ENCODE measurements at regions not wholly inside any gene's neighbourhood (a gene's known extent, or its start where the extent isn't known, plus 50 kb on each side); places are given as distances from the start of the nearest gene placed in this dataset.

- H3K36me3 ChIP-seq (ENCODE audit: insufficient read depth, low read length, poor library complexity, severe bottlenecking): no peaks in the 10 kb centered on the region
- POLR2A ChIA-PET (ENCODE audit: low non-redundant PET): no interaction called here
- TF ChIP-seq, protein P1, sequence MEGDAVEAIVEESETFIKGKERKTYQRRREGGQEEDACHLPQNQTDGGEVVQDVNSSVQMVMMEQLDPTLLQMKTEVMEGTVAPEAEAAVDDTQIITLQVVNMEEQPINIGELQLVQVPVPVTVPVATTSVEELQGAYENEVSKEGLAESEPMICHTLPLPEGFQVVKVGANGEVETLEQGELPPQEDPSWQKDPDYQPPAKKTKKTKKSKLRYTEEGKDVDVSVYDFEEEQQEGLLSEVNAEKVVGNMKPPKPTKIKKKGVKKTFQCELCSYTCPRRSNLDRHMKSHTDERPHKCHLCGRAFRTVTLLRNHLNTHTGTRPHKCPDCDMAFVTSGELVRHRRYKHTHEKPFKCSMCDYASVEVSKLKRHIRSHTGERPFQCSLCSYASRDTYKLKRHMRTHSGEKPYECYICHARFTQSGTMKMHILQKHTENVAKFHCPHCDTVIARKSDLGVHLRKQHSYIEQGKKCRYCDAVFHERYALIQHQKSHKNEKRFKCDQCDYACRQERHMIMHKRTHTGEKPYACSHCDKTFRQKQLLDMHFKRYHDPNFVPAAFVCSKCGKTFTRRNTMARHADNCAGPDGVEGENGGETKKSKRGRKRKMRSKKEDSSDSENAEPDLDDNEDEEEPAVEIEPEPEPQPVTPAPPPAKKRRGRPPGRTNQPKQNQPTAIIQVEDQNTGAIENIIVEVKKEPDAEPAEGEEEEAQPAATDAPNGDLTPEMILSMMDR (conservative IDR thresholded peaks at IDR 0.05; ENCODE audit: low read depth, low read length): no peak
- TF ChIP-seq EZH2 (IDR thresholded peaks at IDR 0.05; ENCODE audit: borderline replicate concordance, low read depth, low read length, poor library complexity, severe bottlenecking): no peak
- CTCF ChIA-PET: no interaction called here
- no peaks in the 10 kb centered on the region for H3K9me3 ChIP-seq (ENCODE audit: low read depth, low read length, poor library complexity, severe bottlenecking)
- H3K4me1 ChIP-seq (ENCODE audit: insufficient read depth, low read length, poor library complexity, severe bottlenecking): no peaks in the 10 kb centered on the region
- intact Hi-C loops (cut with micrococcal nuclease; ENCODE audit: unreplicated experiment): no loop called here
- H3K27ac ChIP-seq (ENCODE audit: low read depth, low read length, poor library complexity, severe bottlenecking): no peak overlapping the region
- BruUV-seq (replicated peaks): no TSS peak
- H3K4me3 ChIP-seq (ENCODE audit: low read depth, low read length, poor library complexity, severe bottlenecking): no peak overlapping the region
- DNase-seq (ENCODE audit: low spot score): no peak
- no peaks in the 10 kb centered on the region for H3K27me3 ChIP-seq (replicated peaks; ENCODE audit: insufficient read depth, low read depth, low read length, poor library complexity)
These were observed 62.9 kb upstream of the UGT8 start for GRCh38 chr4:114535725-114536124.

DNA sequence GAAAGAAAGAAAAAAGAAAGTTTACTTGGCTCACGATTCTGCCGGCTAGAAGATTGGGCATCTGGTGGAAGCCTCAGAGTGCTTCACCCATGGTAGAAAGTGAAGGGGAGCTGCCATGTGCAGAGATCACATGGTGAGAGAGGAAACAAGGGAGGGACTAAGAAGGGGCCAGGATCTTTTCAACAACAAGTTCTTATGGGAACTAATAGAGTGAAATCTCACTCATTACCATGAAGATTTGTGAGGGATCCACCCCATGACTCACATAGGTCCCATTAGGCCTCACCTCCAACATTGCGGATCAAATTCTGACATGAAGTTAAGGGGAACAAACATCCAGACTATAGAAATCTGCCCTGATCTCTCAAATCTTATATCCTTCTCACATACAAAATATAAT lies 61.3 kb upstream of the UGT8 start:
- DNase-seq (ENCODE audit: low spot score): no peak
- ChIA-PET POLR2A (ENCODE audit: low non-redundant PET) (no interaction called here), CTCF (no interaction called here)
- Histone ChIP-seq H3K27ac (ENCODE audit: low read depth, low read length, poor library complexity, severe bottlenecking) (no peak overlapping the region), H3K4me1 (ENCODE audit: insufficient read depth, low read length, poor library complexity, severe bottlenecking) (no peaks in the 10 kb centered on the region), H3K36me3 (ENCODE audit: insufficient read depth, low read length, poor library complexity, severe bottlenecking) (no peaks in the 10 kb centered on the region), H3K4me3 (ENCODE audit: low read depth, low read length, poor library complexity, severe bottlenecking) (no peak overlapping the region), H3K9me3 (ENCODE audit: low read depth, low read length, poor library complexity, severe bottlenecking) (no peaks in the 10 kb centered on the region), H3K27me3 (replicated peaks; ENCODE audit: insufficient read depth, low read depth, low read length, poor library complexity) (no peaks in the 10 kb centered on the region)
- intact Hi-C loops (cut with micrococcal nuclease; ENCODE audit: unreplicated experiment): no loop called here
- no TSS peak for BruUV-seq (replicated peaks)
- TF ChIP-seq, protein P1 (conservative IDR thresholded peaks at IDR 0.05; ENCODE audit: low read depth, low read length): no peak
- TF ChIP-seq EZH2 (IDR thresholded peaks at IDR 0.05; ENCODE audit: borderline replicate concordance, low read depth, low read length, poor library complexity, severe bottlenecking): no peak

- BruUV-seq (replicated peaks): no TSS peak
- H3K27ac ChIP-seq (ENCODE audit: low read depth, low read length, poor library complexity, severe bottlenecking): no peak overlapping the region
- no peak for DNase-seq (ENCODE audit: low spot score)
- no peaks in the 10 kb centered on the region for H3K36me3 ChIP-seq (ENCODE audit: insufficient read depth, low read length, poor library complexity, severe bottlenecking)
- TF ChIP-seq EZH2 (IDR thresholded peaks at IDR 0.05; ENCODE audit: borderline replicate concordance, low read depth, low read length, poor library complexity, severe bottlenecking): no peak
- TF ChIP-seq, protein P1 (conservative IDR thresholded peaks at IDR 0.05; ENCODE audit: low read depth, low read length): no peak
- no peaks in the 10 kb centered on the region for H3K4me1 ChIP-seq (ENCODE audit: insufficient read depth, low read length, poor library complexity, severe bottlenecking)
- POLR2A ChIA-PET (ENCODE audit: low non-redundant PET): no interaction called here
- no peaks in the 10 kb centered on the region for H3K9me3 ChIP-seq (ENCODE audit: low read depth, low read length, poor library complexity, severe bottlenecking)
- intact Hi-C loops (cut with micrococcal nuclease; ENCODE audit: unreplicated experiment): no loop called here
- no peak overlapping the region for H3K4me3 ChIP-seq (ENCODE audit: low read depth, low read length, poor library complexity, severe bottlenecking)
- H3K27me3 ChIP-seq (replicated peaks; ENCODE audit: insufficient read depth, low read depth, low read length, poor library complexity): no peaks in the 10 kb centered on the region
- CTCF ChIA-PET: no interaction called here
These were observed 60.5 kb upstream of the UGT8 start for GRCh38 chr4:114538012-114538617.
